Left colon (tissue), 2 donors: ENCODE measurements at regions not wholly inside any gene's neighbourhood (a gene's known extent, or its start where the extent isn't known, plus 50 kb on each side); places are given as distances from the start of the nearest gene placed in this dataset.
A peak's percentile ranks its signal among the peaks of the same experiment; 100 is the strongest.

Source experiments
- ATAC-seq: fragments of 200-7000 bp; cut with Tn5 transposase; one replicate; pipeline ENCODE4 v1.9.1; 2020; ENCODE audit warnings: mild to moderate bottlenecking, moderate library complexity
- DNase-seq, 2 donors: peaks; one replicate each; pipeline ENCODE4 v3.0.0-alpha.2; 2020
- intact Hi-C, 2 donors: fragments of 100-400 bp; cut with DNase I in 1 of 2; cut with micrococcal nuclease in 1 of 2; formaldehyde crosslinking; loops; one replicate each; pipeline versions ENCODE4 v1.11.2 to v1.14.0; 2022; cut with DNase I, micrococcal nuclease
- donor health status: DM: no; HTN: no; CAD: no.
- donor health status: DM: yes; HTN: yes; CAD: no.

DNA sequence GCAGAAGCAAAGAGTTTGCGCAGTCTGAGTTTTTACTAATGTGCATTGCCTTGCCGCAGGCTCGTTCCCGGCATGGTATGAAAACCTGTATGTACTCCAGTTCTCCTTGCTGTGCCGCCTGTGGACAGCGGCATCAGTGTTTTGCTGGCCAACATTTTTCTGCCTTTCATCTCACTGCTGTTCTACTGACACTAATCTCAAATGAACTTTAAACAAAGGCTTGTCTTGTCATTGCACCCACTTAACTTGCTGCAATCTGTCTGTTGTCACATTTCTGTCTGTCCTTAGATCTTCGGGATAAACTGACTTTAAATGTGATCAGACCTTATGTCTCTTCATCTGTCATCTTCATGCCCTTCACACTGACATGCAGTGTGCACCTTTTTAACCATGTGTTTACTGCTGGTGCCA, 71.7 kb upstream of the ZNRF2 start:
- intact Hi-C loops: no loop called here
- ATAC-seq (peak; percentile 43), DNase-seq (no peak)

GRCh38 chr7:30213637-30214036, 70.8 kb upstream of the ZNRF2 start:
- intact Hi-C loops: no loop called here
- peak; percentile 56 for ATAC-seq
- no peak for DNase-seq

DNA sequence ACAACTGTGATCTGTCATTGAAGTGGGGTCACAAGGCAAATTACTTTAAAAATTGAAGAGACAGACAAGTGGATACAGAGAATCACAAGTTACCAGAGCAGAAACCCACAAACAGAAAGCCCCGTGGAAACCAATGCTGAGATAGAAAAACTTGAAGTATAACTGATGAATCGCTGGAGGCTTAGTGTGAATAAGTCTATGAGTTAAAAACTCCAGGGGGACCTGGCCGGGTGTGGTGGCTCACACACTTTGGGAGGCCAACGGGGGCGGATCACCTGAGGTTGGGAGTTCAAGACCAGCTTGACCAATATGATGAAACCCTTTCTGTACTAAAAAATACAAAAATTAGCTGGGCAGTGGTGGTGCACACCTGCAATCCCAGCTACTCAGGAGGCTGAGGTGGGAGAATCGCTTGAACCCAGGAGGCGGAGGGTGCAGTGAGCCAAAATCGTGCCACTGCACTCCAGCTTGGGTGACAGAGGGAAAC, 69.7 kb upstream of the ZNRF2 start:
- ATAC-seq: no peak

DNA sequence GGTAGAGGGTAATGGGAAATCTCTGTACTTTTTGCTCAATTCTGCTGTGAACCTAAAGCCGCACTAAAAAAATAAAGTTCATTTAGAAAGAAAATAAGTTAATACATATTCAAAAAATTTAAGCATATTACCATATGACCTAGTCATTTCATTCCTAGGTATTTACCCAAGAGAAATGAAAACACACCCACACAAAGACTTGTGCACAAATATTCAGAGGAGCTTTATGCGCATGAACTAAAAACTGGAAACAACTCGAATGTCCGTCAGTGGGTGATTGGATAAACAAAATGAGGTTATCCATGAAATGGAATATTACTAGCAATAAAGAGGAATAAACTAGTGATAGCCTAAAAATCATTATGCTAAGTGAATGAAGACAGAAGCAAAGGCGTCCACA, 62.6 kb upstream of the ZNRF2 start:
- ATAC-seq (no peak), DNase-seq (no peak)
- intact Hi-C loops: no loop called here

More for the DNA sequence above, 69.7 kb upstream of the ZNRF2 start:
- DNase-seq: no peak
- intact Hi-C loops: no loop called here

GRCh38 chr7:30222515-30223215, 61.7 kb upstream of the ZNRF2 start:
- DNase-seq (no peak), ATAC-seq (no peak)
- intact Hi-C loops: no loop called here

GRCh38 chr7:30223896-30224295, 60.5 kb upstream of the ZNRF2 start:
- intact Hi-C loops: no loop called here
- DNase-seq: no peak
- ATAC-seq: no peak

- intact Hi-C loops: no loop called here
- DNase-seq: no peak
- no peak for ATAC-seq
These were observed 59.8 kb upstream of the ZNRF2 start for GRCh38 chr7:30224511-30225062.

DNA sequence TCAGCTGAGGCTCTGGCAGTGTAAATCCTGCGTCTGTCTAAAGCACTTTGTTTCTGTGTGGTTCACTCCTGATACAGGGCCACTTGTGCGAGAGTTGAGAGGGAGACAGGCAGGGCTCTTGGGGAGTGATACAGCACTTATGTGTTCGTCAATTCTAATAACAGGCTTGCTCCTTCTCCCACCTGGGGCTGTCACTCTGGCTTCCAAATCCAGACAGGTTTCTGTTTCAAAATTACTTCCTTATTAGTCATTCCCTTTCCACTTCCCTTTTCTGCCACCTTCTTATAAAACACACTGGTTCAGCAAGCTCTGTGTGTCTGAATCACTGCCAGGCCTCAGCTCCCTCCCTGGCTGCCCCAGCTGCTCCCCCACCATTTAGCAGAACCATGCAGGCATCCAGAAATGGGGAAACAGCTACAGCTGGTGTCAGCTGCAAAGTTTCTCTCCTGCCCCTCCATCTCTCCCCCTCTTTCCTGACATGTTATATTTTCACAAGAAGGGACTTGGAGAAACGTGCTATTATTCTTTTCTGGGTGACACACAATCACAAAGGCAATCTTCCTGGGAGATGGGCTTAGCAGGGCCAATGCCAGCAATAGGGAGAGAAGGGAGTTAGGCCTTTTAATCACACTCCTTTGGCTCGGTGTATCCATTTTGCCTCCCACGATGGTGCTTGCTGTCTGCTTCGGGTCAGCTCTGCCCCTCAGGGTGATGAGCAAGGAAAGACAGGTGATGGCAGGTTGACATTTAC, 58.4 kb upstream of the ZNRF2 start:
- intact Hi-C loops: no loop called here
- peak; percentile 63 to 82 for DNase-seq
- peak; percentile 93 for ATAC-seq

GRCh38 chr7:30226614-30227268, 57.7 kb upstream of the ZNRF2 start:
- DNase-seq (peak; percentile 65 to 68), ATAC-seq (peak; percentile 84)

GRCh38 chr7:30231271-30231670, 53.1 kb upstream of the ZNRF2 start:
- DNase-seq: no peak
- intact Hi-C loops: no loop called here
- no peak for ATAC-seq

More at GRCh38 chr7:30226614-30227268, 57.7 kb upstream of the ZNRF2 start:
- intact Hi-C loops: no loop called here

- DNase-seq: no peak
- intact Hi-C loops: no loop called here
- ATAC-seq: no peak
These were observed 52.0 kb upstream of the ZNRF2 start for GRCh38 chr7:30232391-30232790.
